ENCODE measurements at regions not wholly inside any gene's neighbourhood (a gene's known extent, or its start where the extent isn't known, plus 50 kb on each side); places are given as distances from the start of the nearest gene placed in this dataset.
"Not testable (repeated sequence)": the region's sequence is repeated elsewhere in the genome, so short reads cannot be mapped to it uniquely, and the experiment has no call there.

DNA sequence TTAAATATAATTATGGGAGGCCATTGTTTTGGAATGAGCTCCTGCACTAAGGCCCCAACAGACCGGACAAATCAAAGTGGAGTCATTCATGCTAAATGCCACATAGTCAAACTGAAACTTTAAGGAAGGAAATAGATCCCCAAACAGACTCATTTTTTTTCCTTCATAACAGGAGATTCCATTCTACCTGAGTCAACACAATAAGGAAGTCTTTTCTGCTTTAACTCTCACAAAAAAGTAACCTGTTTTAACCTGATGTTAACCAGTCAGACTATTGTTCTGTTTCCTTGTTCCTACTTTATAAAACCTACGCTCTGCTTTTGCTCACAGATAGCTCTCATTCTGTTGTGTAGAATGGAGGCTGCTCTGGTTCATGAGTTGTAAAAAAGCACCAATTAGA lies 234.9 kb downstream of the YTHDC2 start:
- Histone ChIP-seq H4K12ac (ENCODE audit: low read depth, low read length) (no peak overlapping the region), H3K18ac (ENCODE audit: low read length) (no peak overlapping the region), H3K27me3 (ENCODE audit: insufficient read depth, low read length) (no peaks in the 10 kb centered on the region), H2AFZ (ENCODE audit: insufficient read depth, low read length, poor library complexity) (no peak overlapping the region), H3K9ac (ENCODE audit: low read length) (no peak overlapping the region), H4K8ac (ENCODE audit: low read depth, low read length) (no peak overlapping the region), H4K91ac (ENCODE audit: low read depth, low read length) (no peak overlapping the region), H3K79me2 (ENCODE audit: control insufficient read depth, insufficient read depth, low read length, poor library complexity) (no peaks in the 10 kb centered on the region), H3K23ac (ENCODE audit: low read length) (no peak overlapping the region), H3K36me3 (ENCODE audit: control insufficient read depth in 1 of 2, insufficient read depth in 2 of 2, low read length in 2 of 2) (no peaks in the 10 kb centered on the region), H3K9me3 (ENCODE audit: insufficient read depth, low read depth, low read length) (no peaks in the 10 kb centered on the region), H3K4me1 (ENCODE audit: control insufficient read depth in 1 of 2, insufficient read depth in 2 of 2, low read length in 2 of 2) (peaks cover 4 to 7% of the 10 kb centered on the region in 2 experiments), H3K27ac (ENCODE audit: low read depth, low read length) (peak overlapping the region; percentile 82), H2BK12ac (ENCODE audit: low read length) (no peak overlapping the region), H3K79me1 (ENCODE audit: low read length) (peaks cover 4% of the 10 kb centered on the region), H3K14ac (ENCODE audit: low read length) (no peak overlapping the region), H2BK120ac (ENCODE audit: insufficient read depth, low read length, poor library complexity) (no peak overlapping the region), H3K4me3 (ENCODE audit: low read depth, low read length) (no peak overlapping the region), H3K4me2 (ENCODE audit: low read length) (no peak overlapping the region), H3K4ac (ENCODE audit: low read depth, low read length) (no peak overlapping the region), H2AK5ac (ENCODE audit: low read length) (no peak overlapping the region), H2BK5ac (ENCODE audit: low read depth, low read length, poor library complexity) (no peak overlapping the region)
- DNase-seq = no peak
- no CpG with 5 or more reads among the region's 2 CpGs for WGBS (ENCODE audit: extremely low coverage, insufficient coverage, insufficient read length)

DNA sequence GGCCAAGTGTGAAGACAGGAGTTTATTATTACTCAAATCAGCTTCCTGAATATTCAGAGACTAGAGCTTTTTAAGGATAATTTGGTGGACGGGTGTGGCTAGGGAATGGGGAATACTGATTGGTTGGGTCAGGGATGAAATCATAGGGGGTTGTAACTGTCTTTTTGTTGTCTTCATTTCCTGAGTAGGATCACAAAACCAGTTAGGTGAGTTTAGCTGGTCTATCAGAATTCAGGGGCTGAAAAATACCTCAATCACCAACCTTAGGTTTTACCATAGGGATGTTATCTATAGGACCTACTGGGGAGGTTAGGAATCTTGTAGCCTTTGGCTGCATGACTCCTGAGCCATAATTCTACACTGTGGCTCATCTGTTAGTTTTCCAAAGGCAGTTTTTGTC lies 235.8 kb downstream of the YTHDC2 start:
- Histone ChIP-seq H3K18ac (ENCODE audit: low read length) (no peak overlapping the region), H3K9me3 (ENCODE audit: insufficient read depth, low read depth, low read length) (no peaks in the 10 kb centered on the region), H2BK5ac (ENCODE audit: low read depth, low read length, poor library complexity) (peak overlapping the region; percentile 68), H3K4me2 (ENCODE audit: low read length) (no peak overlapping the region), H2AFZ (ENCODE audit: insufficient read depth, low read length, poor library complexity) (no peak overlapping the region), H4K8ac (ENCODE audit: low read depth, low read length) (no peak overlapping the region), H3K79me2 (ENCODE audit: control insufficient read depth, insufficient read depth, low read length, poor library complexity) (no peaks in the 10 kb centered on the region), H2BK120ac (ENCODE audit: insufficient read depth, low read length, poor library complexity) (no peak overlapping the region), H3K36me3 (ENCODE audit: control insufficient read depth in 1 of 2, insufficient read depth in 2 of 2, low read length in 2 of 2) (no peaks in the 10 kb centered on the region), H4K91ac (ENCODE audit: low read depth, low read length) (no peak overlapping the region), H3K79me1 (ENCODE audit: low read length) (peaks cover 4% of the 10 kb centered on the region), H3K14ac (ENCODE audit: low read length) (no peak overlapping the region), H3K23ac (ENCODE audit: low read length) (no peak overlapping the region), H3K27me3 (ENCODE audit: insufficient read depth, low read length) (no peaks in the 10 kb centered on the region), H3K27ac (ENCODE audit: low read depth, low read length) (peak overlapping the region; percentile 47), H2AK5ac (ENCODE audit: low read length) (no peak overlapping the region), H4K12ac (ENCODE audit: low read depth, low read length) (no peak overlapping the region), H2BK12ac (ENCODE audit: low read length) (no peak overlapping the region), H3K4me3 (ENCODE audit: low read depth, low read length) (no peak overlapping the region), H3K9ac (ENCODE audit: low read length) (no peak overlapping the region), H3K4ac (ENCODE audit: low read depth, low read length) (no peak overlapping the region), H3K4me1 (ENCODE audit: control insufficient read depth in 1 of 2, insufficient read depth in 2 of 2, low read length in 2 of 2) (peaks cover 4% of the 10 kb centered on the region in 2 experiments)
- no peak for DNase-seq
- no CpG with 5 or more reads among the region's 1 CpG for WGBS (ENCODE audit: extremely low coverage, insufficient coverage, insufficient read length)

DNA sequence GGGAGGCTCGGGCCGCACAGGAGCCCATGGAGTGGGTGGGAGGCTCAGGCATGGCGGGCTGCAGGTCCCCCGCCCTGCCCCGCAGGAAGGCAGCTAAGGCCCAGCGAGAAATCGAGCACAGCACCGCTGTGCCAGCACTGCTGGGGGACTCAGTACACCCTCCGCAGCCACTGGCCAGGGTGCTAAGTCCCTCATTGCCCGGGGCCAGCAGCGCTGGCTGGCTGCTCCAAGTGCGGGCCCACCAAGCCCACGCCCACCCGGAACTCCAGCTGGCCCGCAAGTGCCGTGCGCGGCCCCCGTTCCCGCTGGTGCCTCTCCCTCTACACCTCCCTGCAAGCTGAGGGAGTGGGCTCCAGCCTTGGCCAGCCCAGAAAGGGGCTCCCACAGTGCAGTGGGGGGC lies 239.7 kb downstream of the YTHDC2 start:
- not testable (repeated sequence) for H3K79me1 ChIP-seq (ENCODE audit: low read length); H3K79me2 ChIP-seq (ENCODE audit: control insufficient read depth, insufficient read depth, low read length, poor library complexity); H4K12ac ChIP-seq (ENCODE audit: low read depth, low read length); H3K9me3 ChIP-seq (ENCODE audit: insufficient read depth, low read depth, low read length); DNase-seq; H3K27me3 ChIP-seq (ENCODE audit: insufficient read depth, low read length); H3K4ac ChIP-seq (ENCODE audit: low read depth, low read length); H3K4me3 ChIP-seq (ENCODE audit: low read depth, low read length); H3K18ac ChIP-seq (ENCODE audit: low read length); H3K36me3 ChIP-seq (ENCODE audit: control insufficient read depth in 1 of 2, insufficient read depth in 2 of 2, low read length in 2 of 2); H3K27ac ChIP-seq (ENCODE audit: low read depth, low read length); H3K4me2 ChIP-seq (ENCODE audit: low read length); H4K91ac ChIP-seq (ENCODE audit: low read depth, low read length); H2AFZ ChIP-seq (ENCODE audit: insufficient read depth, low read length, poor library complexity); H2AK5ac ChIP-seq (ENCODE audit: low read length); H2BK12ac ChIP-seq (ENCODE audit: low read length); H3K4me1 ChIP-seq (ENCODE audit: control insufficient read depth in 1 of 2, insufficient read depth in 2 of 2, low read length in 2 of 2); H2BK5ac ChIP-seq (ENCODE audit: low read depth, low read length, poor library complexity); H2BK120ac ChIP-seq (ENCODE audit: insufficient read depth, low read length, poor library complexity); H3K14ac ChIP-seq (ENCODE audit: low read length); H4K8ac ChIP-seq (ENCODE audit: low read depth, low read length); H3K9ac ChIP-seq (ENCODE audit: low read length); H3K23ac ChIP-seq (ENCODE audit: low read length)
- WGBS (ENCODE audit: extremely low coverage, insufficient coverage, insufficient read length) = no CpG with 5 or more reads among the region's 20 CpGs

DNA sequence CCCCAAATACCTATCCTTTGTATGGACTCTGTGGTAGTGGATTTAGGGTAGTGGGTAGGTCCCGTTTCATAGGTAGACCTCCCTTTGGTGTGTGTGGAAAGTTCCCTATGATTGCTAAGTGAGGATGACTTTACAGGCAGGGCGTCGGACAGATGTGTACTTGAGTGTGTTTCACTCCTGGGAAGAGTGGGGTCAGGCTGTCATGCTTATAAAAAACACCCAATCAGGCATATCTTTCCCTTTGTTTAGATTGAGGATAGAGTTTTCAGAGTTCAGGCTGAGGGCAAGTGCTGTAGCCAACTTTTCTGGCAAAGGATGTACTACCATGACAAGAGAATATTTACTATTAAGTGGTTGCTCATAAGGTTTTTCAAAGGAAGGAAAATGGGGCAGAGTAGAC lies 242.0 kb downstream of the YTHDC2 start:
- Histone ChIP-seq H3K4ac (ENCODE audit: low read depth, low read length) (no peak overlapping the region), H3K4me3 (ENCODE audit: low read depth, low read length) (no peak overlapping the region), H2BK120ac (ENCODE audit: insufficient read depth, low read length, poor library complexity) (no peak overlapping the region), H3K14ac (ENCODE audit: low read length) (no peak overlapping the region), H3K18ac (ENCODE audit: low read length) (no peak overlapping the region), H3K36me3 (ENCODE audit: control insufficient read depth in 1 of 2, insufficient read depth in 2 of 2, low read length in 2 of 2) (no peaks in the 10 kb centered on the region), H3K79me2 (ENCODE audit: control insufficient read depth, insufficient read depth, low read length, poor library complexity) (no peaks in the 10 kb centered on the region), H2BK12ac (ENCODE audit: low read length) (no peak overlapping the region), H3K27me3 (ENCODE audit: insufficient read depth, low read length) (no peaks in the 10 kb centered on the region), H3K9ac (ENCODE audit: low read length) (no peak overlapping the region), H3K23ac (ENCODE audit: low read length) (no peak overlapping the region), H3K4me2 (ENCODE audit: low read length) (no peak overlapping the region), H3K79me1 (ENCODE audit: low read length) (no peaks in the 10 kb centered on the region), H2AFZ (ENCODE audit: insufficient read depth, low read length, poor library complexity) (no peak overlapping the region), H3K4me1 (ENCODE audit: control insufficient read depth in 1 of 2, insufficient read depth in 2 of 2, low read length in 2 of 2) (no peaks in the 10 kb centered on the region), H3K9me3 (ENCODE audit: insufficient read depth, low read depth, low read length) (no peaks in the 10 kb centered on the region), H4K91ac (ENCODE audit: low read depth, low read length) (no peak overlapping the region), H2BK5ac (ENCODE audit: low read depth, low read length, poor library complexity) (no peak overlapping the region), H3K27ac (ENCODE audit: low read depth, low read length) (no peak overlapping the region), H2AK5ac (ENCODE audit: low read length) (no peak overlapping the region), H4K12ac (ENCODE audit: low read depth, low read length) (no peak overlapping the region), H4K8ac (ENCODE audit: low read depth, low read length) (no peak overlapping the region)
- DNase-seq = no peak
- no CpG with 5 or more reads among the region's 3 CpGs for WGBS (ENCODE audit: extremely low coverage, insufficient coverage, insufficient read length)

Data from trophoblast cell (in vitro differentiated cells and primary cell).